GM19397 (cell line): ENCODE measurements at regions not wholly inside any gene's neighbourhood (a gene's known extent, or its start where the extent isn't known, plus 50 kb on each side); places are given as distances from the start of the nearest gene placed in this dataset.

Experiments
- ATAC-seq: cut with Tn5 transposase; IDR thresholded peaks from one replicate; pipeline ENCODE4 v1.9.1; 2021; ENCODE audit warnings: mild to moderate bottlenecking, moderate library complexity; ENCODE audit not compliant: unreplicated experiment

DNA sequence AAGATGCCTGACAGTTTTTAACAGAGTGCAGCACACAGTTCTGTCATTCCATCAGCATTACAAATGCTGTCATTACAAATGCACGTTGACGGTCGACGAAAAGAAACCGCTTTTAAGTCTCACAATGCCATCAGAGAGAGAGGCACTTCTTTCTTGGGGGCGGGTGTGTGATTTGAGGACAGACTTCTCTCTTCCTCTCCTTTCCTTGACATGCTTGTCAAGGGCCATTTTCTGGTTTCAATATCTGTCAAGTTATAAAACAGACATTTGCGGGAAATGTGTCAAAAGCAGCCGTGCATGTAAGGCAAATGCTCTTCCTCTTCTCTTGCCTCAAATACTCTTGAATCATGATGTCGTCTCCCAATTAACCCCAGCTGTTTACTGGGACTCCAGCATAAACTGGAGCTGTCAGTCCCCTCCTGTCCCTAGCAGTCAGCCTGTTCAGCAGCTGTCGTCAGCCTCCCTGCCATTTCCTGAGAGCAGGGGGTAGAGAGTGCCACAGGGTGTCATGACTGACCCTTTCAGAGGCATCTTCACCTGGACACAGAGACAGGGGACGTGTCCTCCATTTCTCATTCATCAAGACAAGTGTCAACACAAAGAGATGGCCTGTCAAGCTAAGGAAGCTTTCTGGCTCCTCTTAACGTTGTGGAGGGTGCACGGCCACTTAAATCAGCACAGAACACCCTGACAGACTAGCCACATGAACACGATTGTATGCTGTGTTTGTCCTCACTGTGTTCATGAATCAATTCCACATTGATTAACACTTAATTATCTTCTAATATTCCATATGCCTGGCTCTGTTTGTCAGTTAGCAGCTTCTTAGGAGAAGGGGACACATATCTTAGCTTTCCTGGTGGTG, 305.4 kb upstream of the RAB6C start:
- no peak for ATAC-seq

- no peak for ATAC-seq
Observed at GRCh38 chr2:129678751-129679150, 300.7 kb upstream of the RAB6C start.

GRCh38 chr2:129681788-129682187, 297.7 kb upstream of the RAB6C start:
- ATAC-seq = no peak

- no peak for ATAC-seq
Observed at GRCh38 chr2:129689653-129690448, 289.6 kb upstream of the RAB6C start.

- no peak for ATAC-seq
Observed at GRCh38 chr2:129695496-129695895, 284.0 kb upstream of the RAB6C start.

DNA sequence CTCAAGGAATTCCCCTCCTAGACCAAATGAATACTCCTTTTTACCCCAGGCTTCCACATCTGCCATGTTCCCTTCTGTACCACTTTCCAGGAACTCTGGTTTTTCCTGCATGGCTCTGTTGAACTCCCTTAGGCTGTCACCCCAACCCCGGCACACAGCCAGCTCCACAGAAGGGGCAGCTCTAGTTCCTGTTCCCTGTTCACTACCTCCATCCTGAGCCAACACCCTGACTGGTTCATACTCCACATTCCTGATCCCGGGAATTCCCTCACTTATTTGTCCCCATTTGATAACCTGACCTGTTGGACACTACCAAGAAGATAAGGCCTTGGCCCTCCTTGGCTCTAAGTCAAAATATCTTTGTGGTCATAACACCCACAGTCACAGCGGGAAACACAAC, 280.9 kb upstream of the RAB6C start:
- ATAC-seq = no peak

DNA sequence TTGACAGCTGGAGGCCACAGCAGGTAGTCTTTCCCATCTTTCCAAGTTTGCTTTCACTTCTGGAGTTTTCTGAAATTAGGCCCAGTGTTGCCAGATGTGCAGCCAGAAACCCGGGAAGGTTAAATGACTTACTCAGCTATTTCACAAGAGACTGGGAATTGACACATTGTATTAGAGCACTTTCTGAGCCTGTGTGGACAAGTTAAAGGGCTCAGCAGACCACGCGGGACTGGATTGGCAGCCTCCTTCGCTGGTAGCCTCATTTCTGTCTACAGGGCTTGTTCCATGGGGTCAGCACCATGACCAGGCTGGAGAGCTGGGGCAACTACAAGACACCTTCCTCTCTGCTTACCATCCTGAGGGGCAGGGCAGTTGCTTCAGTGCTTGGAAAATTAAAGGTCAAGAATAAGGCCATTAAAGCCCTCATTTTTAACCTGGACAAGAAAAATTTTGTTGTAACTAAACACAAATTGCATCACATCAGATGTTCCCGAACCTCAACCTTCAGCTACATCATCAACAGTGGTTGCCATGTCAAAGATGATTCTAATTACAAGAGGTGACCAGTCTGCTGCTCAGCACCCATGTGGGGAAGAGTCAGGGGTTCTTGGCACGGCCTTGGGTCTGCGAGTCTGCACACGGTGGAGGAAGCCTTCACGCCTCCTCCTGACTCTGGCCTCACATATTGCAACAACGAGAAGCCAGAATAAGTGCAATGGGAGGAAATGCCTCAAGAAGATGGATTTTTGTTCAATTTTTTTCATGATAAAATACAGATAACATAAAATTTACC, 279.5 kb upstream of the RAB6C start:
- no peak for ATAC-seq

- no peak for ATAC-seq
Observed at GRCh38 chr2:129702416-129703176, 276.9 kb upstream of the RAB6C start.

- no peak for ATAC-seq
Observed at GRCh38 chr2:129705085-129705484, 274.4 kb upstream of the RAB6C start.

GRCh38 chr2:129707800-129708199, 271.7 kb upstream of the RAB6C start:
- no peak for ATAC-seq

DNA sequence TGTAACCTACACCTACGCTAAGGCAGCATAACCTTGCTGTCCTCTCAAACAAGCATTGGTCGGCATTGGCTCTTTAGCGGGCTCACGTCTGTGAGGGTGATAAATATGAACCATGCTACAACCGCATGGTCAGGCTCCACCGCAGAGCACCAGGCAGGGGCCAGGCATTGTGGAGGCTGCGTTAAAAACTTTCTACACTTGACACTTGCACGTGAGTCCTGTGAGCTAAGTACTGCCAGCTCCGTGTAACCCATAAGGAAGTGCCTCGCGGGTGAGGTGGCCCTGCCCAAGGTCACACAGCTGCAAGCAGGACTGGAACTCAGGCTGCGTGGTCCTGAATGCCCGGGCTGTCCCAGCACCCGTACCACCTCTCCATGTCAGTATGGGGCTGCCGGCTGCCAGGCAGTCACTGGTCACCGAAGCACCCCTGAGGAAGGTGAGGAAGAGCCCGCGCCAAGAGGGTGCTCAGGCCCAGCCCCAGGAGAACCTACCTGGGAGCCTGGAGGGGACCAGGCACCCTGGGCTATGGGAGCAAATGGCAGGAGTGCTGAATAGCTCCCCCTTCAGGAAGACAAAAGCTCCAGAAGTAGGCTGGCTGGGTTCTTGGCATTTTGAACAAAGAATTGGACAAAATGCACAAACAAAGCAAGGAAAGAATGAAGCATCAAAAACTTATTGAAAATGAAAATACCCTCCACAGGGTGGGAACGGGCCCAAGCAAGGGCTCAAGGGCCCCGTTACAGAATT, 271.1 kb upstream of the RAB6C start:
- ATAC-seq = no peak

GRCh38 chr2:129709001-129709955, 270.2 kb upstream of the RAB6C start:
- ATAC-seq = no peak

- no peak for ATAC-seq
Observed at GRCh38 chr2:129709956-129710598, 269.4 kb upstream of the RAB6C start.

DNA sequence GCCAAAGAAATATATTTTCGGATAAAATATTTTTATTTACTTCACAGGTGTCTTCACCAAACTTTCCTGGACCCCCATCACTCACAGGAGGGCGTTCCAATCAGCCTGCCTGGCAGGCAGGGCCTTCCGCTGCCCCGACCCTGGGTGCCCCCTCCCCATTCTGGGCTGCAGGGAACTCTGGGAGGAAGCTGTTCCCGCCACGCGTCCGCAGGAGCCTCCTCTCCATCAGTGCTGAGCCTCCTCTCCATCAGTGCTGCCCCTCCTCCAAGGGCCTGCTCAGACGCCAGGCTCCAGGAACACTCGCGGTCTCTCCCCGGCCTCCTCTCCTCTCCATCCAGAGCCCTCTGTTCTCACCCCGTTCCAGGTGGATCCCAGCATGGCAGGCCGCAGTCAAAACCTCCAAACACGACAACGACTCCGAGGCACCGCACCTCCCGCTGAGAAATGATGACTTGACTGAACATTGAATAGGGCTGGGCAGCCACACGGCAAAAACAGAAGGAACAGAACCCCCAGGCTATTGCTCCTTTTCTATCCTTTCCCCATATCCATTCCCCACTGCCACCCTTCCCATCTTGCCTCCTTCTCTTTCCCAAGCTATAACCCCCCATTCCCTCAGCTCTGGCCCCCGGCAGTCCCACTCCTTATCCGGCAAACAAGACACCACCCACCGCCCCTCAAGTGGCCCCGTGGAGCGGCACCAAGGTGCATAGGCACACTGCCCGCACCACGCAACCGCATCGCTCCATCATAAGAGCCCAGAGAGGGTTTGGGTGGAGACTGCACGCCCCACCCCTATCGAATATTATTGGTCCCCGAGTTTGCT, 268.6 kb upstream of the RAB6C start:
- no peak for ATAC-seq

- no peak for ATAC-seq
Observed at GRCh38 chr2:129711816-129712675, 267.4 kb upstream of the RAB6C start.

- ATAC-seq = no peak
Observed at GRCh38 chr2:129712676-129712985, 266.8 kb upstream of the RAB6C start.

GRCh38 chr2:129713337-129713736, 266.1 kb upstream of the RAB6C start:
- ATAC-seq = no peak
